GM13976 (cell line): ENCODE measurements at regions not wholly inside any gene's neighbourhood (a gene's known extent, or its start where the extent isn't known, plus 50 kb on each side); places are given as distances from the start of the nearest gene placed in this dataset.

Source experiments
- DNase-seq: peaks from one replicate; pipeline ENCODE4 v3.0.0; 2012; ENCODE audit warnings: low spot score
- in situ Hi-C: fragments of 300-500 bp; cut with MboI; formaldehyde crosslinking; loops from one replicate; pipeline ENCODE4 v1.12.0; 2022; ENCODE audit warnings: low sequenced_read_pairs, mixed read lengths, inconsistent platforms; ENCODE audit not compliant: unreplicated experiment
- TF ChIP-seq, protein P1 (sequence below): IDR thresholded peaks from 2 replicates; pipeline ENCODE4 v1.5.1; 2012; ENCODE audit warnings: borderline replicate concordance, mild to moderate bottlenecking; ENCODE audit not compliant: insufficient read depth; ENCODE audit errors: extremely low read depth, missing control alignments, control extremely low read depth

DNA sequence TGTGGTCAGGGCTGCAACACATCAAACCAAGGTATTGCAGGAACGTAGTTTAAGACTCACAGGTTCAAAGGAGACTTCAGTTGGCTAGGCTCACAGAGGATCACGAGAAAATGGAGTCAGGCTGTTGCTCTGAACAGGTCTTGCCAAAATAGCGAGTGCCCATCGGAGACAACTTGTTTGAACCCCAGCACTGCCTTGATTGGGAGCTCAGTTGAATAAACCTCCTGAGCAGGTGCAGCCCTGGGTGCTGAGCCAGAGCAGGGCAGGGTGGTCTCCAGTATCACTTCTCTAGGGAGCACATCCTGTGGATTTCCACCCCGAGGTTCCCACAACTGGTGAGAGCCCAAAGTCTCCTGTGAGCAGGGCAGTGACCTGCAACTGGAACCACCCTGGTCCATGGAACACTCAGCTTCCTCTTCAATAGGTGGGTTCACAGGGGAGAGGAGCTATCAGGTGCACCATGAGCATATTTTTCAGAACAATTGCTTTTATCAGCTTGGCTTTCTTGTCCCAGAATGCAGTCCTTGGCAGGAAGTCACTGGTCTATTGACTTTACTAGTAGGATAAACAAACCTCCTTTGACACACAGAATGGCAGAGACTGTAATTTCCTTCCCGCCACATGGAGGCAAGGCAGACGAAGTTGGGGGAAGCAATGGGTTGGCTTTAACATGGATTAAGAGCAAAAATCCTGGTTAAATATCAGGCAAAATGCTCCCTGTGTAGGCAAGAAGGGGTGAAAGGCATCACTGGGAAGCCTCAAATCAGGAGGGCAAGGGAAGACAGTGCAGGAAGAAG, 267.7 kb upstream of the FOXQ1 start:
- in situ Hi-C loops = no loop called here
- TF ChIP-seq, protein P1, sequence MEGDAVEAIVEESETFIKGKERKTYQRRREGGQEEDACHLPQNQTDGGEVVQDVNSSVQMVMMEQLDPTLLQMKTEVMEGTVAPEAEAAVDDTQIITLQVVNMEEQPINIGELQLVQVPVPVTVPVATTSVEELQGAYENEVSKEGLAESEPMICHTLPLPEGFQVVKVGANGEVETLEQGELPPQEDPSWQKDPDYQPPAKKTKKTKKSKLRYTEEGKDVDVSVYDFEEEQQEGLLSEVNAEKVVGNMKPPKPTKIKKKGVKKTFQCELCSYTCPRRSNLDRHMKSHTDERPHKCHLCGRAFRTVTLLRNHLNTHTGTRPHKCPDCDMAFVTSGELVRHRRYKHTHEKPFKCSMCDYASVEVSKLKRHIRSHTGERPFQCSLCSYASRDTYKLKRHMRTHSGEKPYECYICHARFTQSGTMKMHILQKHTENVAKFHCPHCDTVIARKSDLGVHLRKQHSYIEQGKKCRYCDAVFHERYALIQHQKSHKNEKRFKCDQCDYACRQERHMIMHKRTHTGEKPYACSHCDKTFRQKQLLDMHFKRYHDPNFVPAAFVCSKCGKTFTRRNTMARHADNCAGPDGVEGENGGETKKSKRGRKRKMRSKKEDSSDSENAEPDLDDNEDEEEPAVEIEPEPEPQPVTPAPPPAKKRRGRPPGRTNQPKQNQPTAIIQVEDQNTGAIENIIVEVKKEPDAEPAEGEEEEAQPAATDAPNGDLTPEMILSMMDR = no peak
- no peak for DNase-seq

DNA sequence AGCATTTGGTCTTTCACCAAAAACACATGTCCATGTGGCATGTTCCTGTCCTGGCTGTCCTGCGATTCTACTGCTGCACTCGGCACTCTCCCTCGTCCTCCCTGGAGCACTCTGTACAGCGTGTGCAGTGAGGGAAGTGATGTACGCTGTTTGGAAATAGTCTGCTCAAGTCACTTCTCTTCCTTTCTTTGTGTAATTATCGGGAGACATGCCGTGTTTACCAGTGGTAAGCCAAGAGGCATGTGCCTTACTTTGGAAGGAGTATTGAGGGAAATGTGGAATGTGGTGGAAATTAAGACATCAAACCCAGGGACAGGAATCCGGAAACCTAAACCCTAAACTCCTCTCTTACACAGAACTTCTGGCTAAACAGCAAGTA, 268.5 kb upstream of the FOXQ1 start:
- DNase-seq = no peak
- TF ChIP-seq, protein P1 = no peak
- in situ Hi-C loops = no loop called here

DNA sequence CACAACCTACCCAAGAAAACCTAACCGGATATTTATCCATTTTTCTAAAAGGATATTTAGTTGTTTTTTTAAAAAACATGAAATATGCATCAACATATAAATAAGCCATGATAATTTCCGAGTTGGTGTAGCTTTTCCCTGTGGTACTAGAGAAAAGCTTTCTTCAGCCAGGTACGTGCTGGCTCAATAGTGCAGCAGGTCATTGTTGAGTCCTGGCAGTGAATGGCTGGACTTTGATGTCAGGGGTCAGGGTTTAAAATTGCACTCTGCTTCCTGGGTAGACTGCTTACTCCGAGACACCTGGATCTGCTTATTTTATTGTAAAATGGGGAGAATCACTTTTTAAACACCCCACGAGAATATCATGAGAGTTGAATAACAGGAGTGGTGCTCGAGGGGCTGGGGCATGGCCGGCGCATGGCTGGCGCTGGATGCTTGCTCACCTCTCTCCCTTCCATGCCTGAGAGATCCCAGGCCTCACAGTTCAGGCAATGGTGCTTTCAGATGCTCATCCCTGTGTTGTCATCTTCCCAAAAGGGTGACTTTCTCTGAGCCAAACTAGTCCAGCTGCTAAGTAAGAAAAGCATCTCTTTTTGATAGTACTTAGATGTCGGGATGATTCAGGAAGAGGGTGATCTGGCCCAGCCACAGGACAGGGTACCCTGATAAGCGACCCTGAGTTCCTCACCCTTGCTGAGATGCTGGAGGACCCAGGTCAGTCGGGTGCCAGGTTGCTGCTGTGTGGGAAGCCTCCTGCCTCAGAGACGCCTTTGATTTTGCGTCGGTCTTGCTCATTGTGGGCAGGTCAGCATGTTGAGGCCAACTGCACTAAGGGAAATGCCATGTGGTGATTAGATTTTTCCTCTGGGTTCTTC, 269.1 kb upstream of the FOXQ1 start:
- in situ Hi-C loops = no loop called here
- TF ChIP-seq, protein P1 = no peak
- DNase-seq = no peak

DNA sequence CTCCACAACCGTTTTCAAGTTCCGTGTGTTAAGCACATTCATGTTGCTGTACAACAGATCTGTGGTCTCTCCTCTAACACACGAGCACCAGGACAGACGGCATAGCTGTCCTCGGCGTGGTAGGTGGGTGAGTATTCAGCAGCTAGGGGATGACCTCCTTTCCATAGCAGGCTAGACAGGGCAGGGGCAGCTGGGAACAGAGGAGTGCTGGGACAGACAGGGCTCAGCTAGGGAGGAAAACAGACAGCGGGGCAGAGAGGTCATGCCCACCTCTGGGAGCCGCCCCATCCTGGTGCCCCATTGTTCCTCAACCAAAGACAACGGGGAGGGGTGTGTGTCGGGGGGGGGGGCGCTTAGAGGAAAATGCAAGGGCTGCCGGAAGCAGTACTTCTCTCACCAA, 271.5 kb upstream of the FOXQ1 start:
- TF ChIP-seq, protein P1 = no peak
- DNase-seq = no peak
- in situ Hi-C loops = no loop called here

DNA sequence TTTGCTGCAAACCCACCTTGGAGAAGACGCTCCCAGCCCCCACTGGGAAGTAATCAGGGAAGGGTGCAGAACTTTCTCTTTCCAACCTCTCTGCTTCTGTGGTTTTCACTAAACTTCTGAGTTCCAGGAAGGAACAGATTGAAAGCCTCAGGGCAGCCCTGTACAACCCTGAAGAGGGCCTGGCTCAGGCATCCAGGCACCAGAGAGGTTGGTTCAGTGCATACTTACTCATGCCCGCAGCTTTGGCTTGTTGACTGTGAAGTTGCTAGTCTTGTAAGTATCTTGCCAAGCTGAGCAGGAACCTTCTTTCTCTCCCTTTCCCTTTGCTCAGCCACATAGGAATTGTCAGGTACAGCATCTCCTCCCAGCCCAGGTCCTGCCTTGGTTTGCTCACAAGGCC, 272.2 kb upstream of the FOXQ1 start:
- in situ Hi-C loops = no loop called here
- no peak for DNase-seq
- TF ChIP-seq, protein P1 = no peak

DNA sequence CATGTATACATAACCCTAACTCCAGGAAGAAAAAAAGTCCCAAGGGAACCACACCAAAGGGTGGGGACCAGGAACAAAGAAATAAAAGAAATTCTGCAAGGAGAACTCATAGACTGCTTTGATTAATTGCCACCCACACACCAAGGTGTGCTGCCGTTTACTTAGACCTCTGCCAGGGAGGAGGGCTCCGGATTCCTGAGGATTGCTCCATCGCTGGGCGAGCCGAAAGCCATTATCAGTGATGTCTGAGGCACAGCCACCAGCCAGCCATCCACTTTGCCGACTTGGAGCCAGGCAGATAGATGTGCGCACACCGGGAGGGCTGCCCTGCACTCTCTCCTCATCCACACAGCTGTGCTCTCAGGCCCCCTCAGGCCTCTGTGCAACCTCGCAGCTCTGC, 272.7 kb upstream of the FOXQ1 start:
- no peak for DNase-seq
- TF ChIP-seq, protein P1 = no peak
- in situ Hi-C loops = no loop called here
